Endothelial cell of umbilical vein (primary cell): ENCODE measurements at regions not wholly inside any gene's neighbourhood (a gene's known extent, or its start where the extent isn't known, plus 50 kb on each side); places are given as distances from the start of the nearest gene placed in this dataset.

Experiments used
- BruUV-seq: library from RNA; stranded (reverse); fragments of 400-500 nt; replicated peaks from 2 replicates; lab custom pipeline; 2021; lab: Mats Ljungman, UMichigan
- CTCF ChIA-PET: fragments of 300-600, 350-600 bp; sonication (Branson Sonifier 250); formaldehyde crosslinking; loops from one replicate; lab custom pipeline; 2021; ENCODE audit warnings: antibody characterized with exemption, inconsistent platforms; lab: Charles Lee
- POLR2A ChIA-PET: fragments of 300-600, 350-600 bp; sonication (Branson Sonifier 250); formaldehyde crosslinking; loops from one replicate; lab custom pipeline; 2021; ENCODE audit warnings: antibody characterized with exemption, inconsistent platforms; lab: Charles Lee
- DNase-seq: peaks from one replicate; pipeline ENCODE4 v3.0.0-alpha.2; 2011; ENCODE audit warnings: low read depth, low spot score
- FAIRE-seq: peaks from 2 replicates; lab custom pipeline; 2011; peaks lifted over from hg19 to GRCh38; lab: Jason Lieb, UNC
- H2AFZ ChIP-seq: 2 replicates; pipeline ENCODE4 v1.6.0; 2012; ENCODE audit warnings: low read depth, low read length, control low read depth, inconsistent platforms
- H3K27ac ChIP-seq: 2 replicates; pipeline ENCODE4 v1.5.1; 2011; ENCODE audit warnings: low read depth, mild to moderate bottlenecking, control low read depth, low read length, moderate library complexity; ENCODE audit not compliant: insufficient read depth
- H3K27me3 ChIP-seq, 2 experiments: 2 replicates each; pipeline versions ENCODE4 v1.6.0 to v1.6.1; 2011; ENCODE audit warnings: low read length in 2 of 2, mixed read lengths in 1 of 2; ENCODE audit not compliant: control insufficient read depth in 2 of 2, insufficient read depth in 2 of 2
- H3K36me3 ChIP-seq, 2 experiments: 2 replicates in 1 of 2; 3 replicates in 1 of 2; pipeline ENCODE4 v1.5.1; 2011; ENCODE audit warnings: low read length in 2 of 2, mild to moderate bottlenecking in 1 of 2, moderate library complexity in 1 of 2; ENCODE audit not compliant: control insufficient read depth in 2 of 2, insufficient read depth in 2 of 2; ENCODE audit errors: extremely low read depth in 1 of 2
- H3K4me1 ChIP-seq: 3 replicates; pipeline ENCODE4 v1.5.1; 2011; ENCODE audit warnings: mild to moderate bottlenecking, low read length; ENCODE audit not compliant: control insufficient read depth, insufficient read depth; ENCODE audit errors: extremely low read depth
- H3K4me2 ChIP-seq: 2 replicates; pipeline ENCODE4 v1.6.1; 2011; ENCODE audit warnings: low read length, control low read depth, mixed read lengths; ENCODE audit not compliant: insufficient read depth
- H3K4me3 ChIP-seq, 3 experiments: fragments of 200-600 bp in 1 of 3; sonication (generic), shearing (Covaris generic) in 1 of 3; replicated peaks in 1 of 3; 2 replicates each; pipeline ENCODE4 v1.5.1; 2011 to 2016; ENCODE audit warnings: control low read depth in 3 of 3, low read length in 3 of 3, mild to moderate bottlenecking in 2 of 3, inconsistent platforms in 1 of 3, low read depth in 1 of 3, moderate library complexity in 1 of 3; ENCODE audit not compliant: insufficient read depth in 1 of 3
- H3K79me2 ChIP-seq: 2 replicates; pipeline ENCODE4 v1.6.0; 2012; ENCODE audit warnings: low read length, inconsistent platforms; ENCODE audit not compliant: control insufficient read depth, insufficient read depth
- H3K9ac ChIP-seq: replicated peaks from 2 replicates; pipeline ENCODE3; 2011; ENCODE audit warnings: low read length, control low read depth; ENCODE audit not compliant: insufficient read depth; ENCODE audit errors: extremely low read depth
- H3K9me1 ChIP-seq: replicated peaks from 3 replicates; pipeline ENCODE4 v1.6.0; 2011; ENCODE audit warnings: mild to moderate bottlenecking, low read length; ENCODE audit not compliant: control insufficient read depth, insufficient read depth; ENCODE audit errors: extremely low read depth
- H3K9me3 ChIP-seq: replicated peaks from 2 replicates; pipeline ENCODE4 v1.5.1; 2012; ENCODE audit warnings: low read length, inconsistent platforms; ENCODE audit not compliant: control insufficient read depth, insufficient read depth
- H4K20me1 ChIP-seq: replicated peaks from 2 replicates; pipeline ENCODE3; 2011; ENCODE audit warnings: mild to moderate bottlenecking, low read length; ENCODE audit not compliant: control insufficient read depth, insufficient read depth; ENCODE audit errors: extremely low read depth
- CTCF ChIP-seq, 2 donors: IDR thresholded peaks; 1 replicate in 1 of 2; 2 replicates in 1 of 2; pipeline ENCODE4 v1.5.1; 2011; ENCODE audit warnings: low read length in 2 of 2, mild to moderate bottlenecking in 2 of 2, moderate library complexity in 2 of 2, control low read depth in 1 of 2, inconsistent platforms in 1 of 2, low read depth in 1 of 2; ENCODE audit not compliant: insufficient read depth in 1 of 2; ENCODE audit errors: extremely low read depth in 1 of 2
- EZH2 ChIP-seq: IDR thresholded peaks from 2 replicates; pipeline ENCODE4 v1.6.1; 2012; ENCODE audit warnings: borderline replicate concordance, low read depth, mild to moderate bottlenecking, moderate library complexity, low read length, inconsistent platforms; ENCODE audit not compliant: severe bottlenecking
- FOS ChIP-seq: IDR thresholded peaks from 2 replicates; pipeline ENCODE4 v1.6.1; 2011; ENCODE audit warnings: mild to moderate bottlenecking, low read length, moderate library complexity, borderline replicate concordance; ENCODE audit not compliant: insufficient read depth
- GATA2 ChIP-seq: IDR thresholded peaks from 2 replicates; pipeline ENCODE4 v1.7.0; 2011; ENCODE audit warnings: low read depth, mild to moderate bottlenecking, moderate library complexity, mixed read lengths, low read length; ENCODE audit not compliant: insufficient read length, insufficient read depth
- JUN ChIP-seq: IDR thresholded peaks from 2 replicates; pipeline ENCODE4 v1.6.1; 2011; ENCODE audit warnings: borderline replicate concordance, low read depth; ENCODE audit not compliant: insufficient read length, insufficient read depth
- MAX ChIP-seq: IDR thresholded peaks from 2 replicates; pipeline ENCODE4 v1.6.1; 2011; ENCODE audit not compliant: insufficient read depth, insufficient read length
- MYC ChIP-seq: IDR thresholded peaks from one replicate; pipeline ENCODE4 v1.6.1; 2011; ENCODE audit warnings: mild to moderate bottlenecking, low read depth, low read length
- POLR2A ChIP-seq: IDR thresholded peaks from 2 replicates; pipeline ENCODE4 v1.6.1; 2012; ENCODE audit warnings: low read depth, mild to moderate bottlenecking, control low read depth, low read length
- POLR2AphosphoS5 ChIP-seq: IDR thresholded peaks from 2 replicates; pipeline ENCODE4 v1.6.1; 2012; ENCODE audit warnings: low read depth, mild to moderate bottlenecking, control low read depth, low read length, moderate library complexity; ENCODE audit not compliant: insufficient read depth
- dilution Hi-C: fragments of 300-500 bp; cut with MboI; formaldehyde crosslinking; loops from one replicate; pipeline ENCODE4 v1.15.0; 2019; ENCODE audit warnings: low sequenced_read_pairs; ENCODE audit not compliant: extremely low pct_ligation_motif_present
- intact Hi-C: fragments of 100-400 bp; cut with micrococcal nuclease; formaldehyde crosslinking; loops from one replicate; pipeline ENCODE4 v1.10.0; 2022

DNA sequence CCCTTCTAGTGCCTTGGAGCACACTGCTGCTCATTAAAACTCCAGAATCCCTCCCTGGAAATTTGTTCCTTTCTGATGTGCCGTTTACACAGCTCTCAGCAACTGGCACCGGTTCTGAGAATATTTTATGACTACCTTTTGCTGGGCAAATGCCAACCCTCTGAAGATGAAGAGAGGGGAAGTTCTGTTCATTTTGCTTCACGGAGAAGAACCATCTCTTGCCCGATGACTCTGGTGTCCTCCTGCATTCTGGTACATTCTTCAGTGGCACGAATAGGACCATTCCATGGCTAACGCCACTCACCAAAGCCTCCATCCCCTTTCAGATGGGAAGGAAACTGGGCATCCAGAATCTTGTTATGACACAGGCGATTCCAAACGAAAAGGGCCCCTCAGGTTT lies 96.2 kb upstream of the SIM2 start:
- DNase-seq, result no peak
- H3K36me3 ChIP-seq, result no peaks in the 10 kb centered on the region
- no peak overlapping the region for H3K9ac ChIP-seq
- H3K27me3 ChIP-seq, result peaks cover 8 to 12% of the 10 kb centered on the region in 2 experiments
- ChIA-PET CTCF (no interaction called here), POLR2A (no interaction called here)
- no peak overlapping the region for H2AFZ ChIP-seq
- no peaks in the 10 kb centered on the region for H3K79me2 ChIP-seq
- no peaks in the 10 kb centered on the region for H3K9me3 ChIP-seq
- no peaks in the 10 kb centered on the region for H4K20me1 ChIP-seq
- H3K9me1 ChIP-seq, result no peaks in the 10 kb centered on the region
- dilution Hi-C loops, result no loop called here
- no peaks in the 10 kb centered on the region for H3K4me1 ChIP-seq
- H3K27ac ChIP-seq, result no peak overlapping the region
- no peak overlapping the region for H3K4me2 ChIP-seq
- no TSS peak for BruUV-seq
- no peak overlapping the region for H3K4me3 ChIP-seq
- TF ChIP-seq JUN, result no peak
- no peak for TF ChIP-seq POLR2A
- TF ChIP-seq POLR2AphosphoS5, result no peak
- FAIRE-seq, result no peak
- intact Hi-C loops, result no loop called here

DNA sequence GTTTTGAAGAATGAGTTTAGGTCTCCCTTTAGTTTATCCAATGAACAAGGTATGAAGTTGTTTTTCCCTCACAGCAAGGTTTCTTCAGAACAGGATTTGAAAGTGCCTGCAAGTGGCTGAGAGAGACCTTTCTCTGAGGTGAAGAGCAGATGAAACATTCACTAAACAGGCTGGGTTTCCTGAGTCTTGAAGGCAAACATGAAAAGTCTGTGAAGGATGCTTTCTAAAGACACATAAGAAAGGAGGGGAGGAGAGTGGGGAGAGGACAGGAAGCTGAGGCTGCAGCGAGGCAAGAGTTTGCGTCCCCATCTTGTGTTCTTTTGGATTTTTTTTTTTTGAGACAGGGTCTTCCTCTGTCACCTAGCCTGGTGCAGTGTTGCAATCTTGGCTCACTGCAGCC lies 95.7 kb upstream of the SIM2 start:
- no peak for DNase-seq

More for the DNA sequence above, 95.7 kb upstream of the SIM2 start:
- Histone ChIP-seq H3K4me3 (no peak overlapping the region), H3K79me2 (no peaks in the 10 kb centered on the region), H3K36me3 (no peaks in the 10 kb centered on the region), H3K9me3 (no peaks in the 10 kb centered on the region), H3K9ac (no peak overlapping the region), H3K4me2 (no peak overlapping the region), H3K4me1 (no peaks in the 10 kb centered on the region), H4K20me1 (no peaks in the 10 kb centered on the region), H2AFZ (no peak overlapping the region), H3K27ac (no peak overlapping the region), H3K27me3 (peaks cover 8 to 12% of the 10 kb centered on the region in 2 experiments), H3K9me1 (no peaks in the 10 kb centered on the region)
- dilution Hi-C loops (no loop called here), intact Hi-C loops (no loop called here)
- no TSS peak for BruUV-seq
- ChIA-PET CTCF (no interaction called here), POLR2A (no interaction called here)
- no peak for FAIRE-seq
- no peak for TF ChIP-seq POLR2AphosphoS5
- TF ChIP-seq FOS, result no peak
- no peak for TF ChIP-seq MAX
- TF ChIP-seq POLR2A, result no peak
- TF ChIP-seq JUN, result no peak
- TF ChIP-seq GATA2, result no peak
- no peak for TF ChIP-seq EZH2
- TF ChIP-seq MYC, result no peak
- TF ChIP-seq CTCF (IDR thresholded peaks at IDR 0.05; ENCODE audit: extremely low read depth in 1 of 2, insufficient read depth in 1 of 2, low read depth in 1 of 2, low read length in 2 of 2), result no peak
